SU-DHL-6 (cell line): ENCODE measurements at regions not wholly inside any gene's neighbourhood (a gene's known extent, or its start where the extent isn't known, plus 50 kb on each side); places are given as distances from the start of the nearest gene placed in this dataset.

Experiments
- H2AFZ ChIP-seq: fragments of 200-600 bp; sonication (generic); 2 replicates; pipeline ENCODE4 v1.6.1; 2014; ENCODE audit warnings: low read depth, mild to moderate bottlenecking, moderate library complexity, mixed read lengths, antibody characterized with exemption, low read length; ENCODE audit not compliant: severe bottlenecking
- H3F3A ChIP-seq: fragments of 200-600 bp; shearing (Covaris generic); 2 replicates; pipeline ENCODE4 v1.6.0; 2016; ENCODE audit warnings: antibody characterized with exemption, mild to moderate bottlenecking; ENCODE audit not compliant: insufficient read depth
- H3K27ac ChIP-seq: fragments of 200-600 bp; sonication (generic); 2 replicates; pipeline ENCODE4 v1.5.1; 2016; ENCODE audit warnings: low read depth, mild to moderate bottlenecking, low read length, moderate library complexity, mixed read lengths
- H3K27me3 ChIP-seq: fragments of 200-600 bp; sonication (generic), shearing (Covaris generic); 2 replicates; pipeline ENCODE4 v1.6.0; 2014; ENCODE audit warnings: mild to moderate bottlenecking, low read length
- H3K36me3 ChIP-seq: fragments of 200-600 bp; sonication (generic); 2 replicates; pipeline ENCODE4 v1.6.1; 2014; ENCODE audit warnings: mild to moderate bottlenecking, low read length, mixed read lengths
- H3K4me2 ChIP-seq: fragments of 300-600, 200-600 bp; shearing (Covaris generic), sonication (generic); 2 replicates; pipeline ENCODE4 v1.6.0; 2014; ENCODE audit warnings: low read length, low read depth, mild to moderate bottlenecking; ENCODE audit not compliant: poor library complexity, severe bottlenecking
- H3K4me3 ChIP-seq: fragments of 200-600 bp; sonication (generic); 2 replicates; pipeline ENCODE4 v1.5.1; 2014; ENCODE audit warnings: antibody characterized with exemption, low read length, mild to moderate bottlenecking, mixed read lengths; ENCODE audit not compliant: insufficient read depth, poor library complexity, severe bottlenecking
- H3K79me2 ChIP-seq: fragments of 200-600 bp; sonication (generic); 2 replicates; pipeline ENCODE4 v1.6.1; 2014; ENCODE audit warnings: mild to moderate bottlenecking, low read length, moderate library complexity; ENCODE audit not compliant: insufficient read depth
- H3K9ac ChIP-seq: fragments of 200-600 bp; sonication (generic); 2 replicates; pipeline ENCODE4 v1.7.0; 2014; ENCODE audit warnings: mild to moderate bottlenecking, low read length
- H3K9me2 ChIP-seq: fragments of 200-600 bp; sonication (generic); replicated peaks from 2 replicates; pipeline ENCODE4 v1.6.1; 2014; ENCODE audit warnings: low read length; ENCODE audit not compliant: insufficient read depth
- H3K9me3 ChIP-seq: fragments of 200-600 bp; sonication (generic); 2 replicates; pipeline ENCODE4 v1.6.1; 2014; ENCODE audit warnings: low read length, mixed read lengths; ENCODE audit not compliant: insufficient read depth
- H4K20me1 ChIP-seq: fragments of 200-600 bp; sonication (generic); 2 replicates; pipeline ENCODE4 v1.6.1; 2014; ENCODE audit warnings: low read depth, mild to moderate bottlenecking, antibody characterized with exemption, low read length, moderate library complexity, mixed read lengths
- CTCF ChIP-seq: fragments of 200-600 bp; sonication (generic); IDR thresholded peaks from one replicate; pipeline ENCODE4 v1.5.1; 2017; ENCODE audit warnings: antibody characterized with exemption, mild to moderate bottlenecking, low read length, moderate library complexity; ENCODE audit not compliant: insufficient read depth, poor library complexity, severe bottlenecking
- EZH2phosphoT487 ChIP-seq: fragments of 200-600 bp; sonication (generic), shearing (Covaris generic); conservative IDR thresholded peaks from 2 replicates; pipeline ENCODE4 v1.6.1; 2018; ENCODE audit warnings: mild to moderate bottlenecking, antibody characterized with exemption, low read length, moderate library complexity, mixed read lengths

DNA sequence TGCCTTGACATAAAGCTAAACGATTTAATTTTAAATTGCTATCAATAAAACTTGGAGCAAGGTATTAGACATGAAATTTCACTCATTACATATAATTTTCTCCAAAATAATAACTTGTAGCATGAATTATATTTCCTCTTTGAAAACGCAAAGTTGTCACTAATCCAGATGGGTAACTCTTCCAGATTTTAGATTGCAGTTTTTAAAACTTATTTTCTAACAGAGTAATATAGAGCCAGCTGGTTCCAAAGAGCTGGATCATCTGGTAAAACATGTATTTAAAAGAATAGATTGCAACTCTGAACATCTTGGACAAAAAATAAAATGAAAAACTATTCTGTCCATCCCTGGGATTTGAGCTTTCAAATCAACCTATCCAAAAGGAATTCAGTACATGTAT is 238.2 kb upstream of the INTU start:
- Histone ChIP-seq H3K36me3 (no peaks in the 10 kb centered on the region), H3K9me3 (no peaks in the 10 kb centered on the region), H3K9ac (no peak overlapping the region), H3K27ac (no peak overlapping the region), H3K4me2 (no peak overlapping the region), H3F3A (no peaks in the 10 kb centered on the region), H3K9me2 (no peaks in the 10 kb centered on the region), H3K27me3 (no peaks in the 10 kb centered on the region), H2AFZ (no peak overlapping the region), H3K4me3 (no peak overlapping the region), H4K20me1 (no peaks in the 10 kb centered on the region), H3K79me2 (no peaks in the 10 kb centered on the region)
- no peak for TF ChIP-seq EZH2phosphoT487
- TF ChIP-seq CTCF, result no peak

DNA sequence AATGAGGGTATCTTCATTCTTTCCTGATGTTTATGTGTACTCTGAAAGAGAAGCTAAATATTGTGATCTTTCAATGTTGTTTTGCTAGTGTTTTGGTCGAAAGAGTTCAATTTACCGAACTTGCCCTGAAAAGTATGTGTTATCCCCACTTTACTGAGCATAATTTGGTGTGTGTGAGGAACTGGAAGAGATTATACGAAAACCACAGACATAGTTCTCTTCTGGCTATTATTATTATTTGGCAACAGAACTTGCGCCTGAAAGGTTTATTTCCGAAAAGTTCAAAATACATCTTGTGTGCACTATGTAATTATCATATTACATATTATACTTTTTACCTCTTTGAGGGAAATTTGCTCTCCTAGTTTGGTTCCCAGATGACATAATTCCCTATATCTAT is 232.5 kb upstream of the INTU start:
- Histone ChIP-seq H3K36me3 (no peaks in the 10 kb centered on the region), H3K27ac (no peak overlapping the region), H2AFZ (no peak overlapping the region), H3K4me3 (no peak overlapping the region), H3K4me2 (no peak overlapping the region), H3K27me3 (no peaks in the 10 kb centered on the region), H3K79me2 (no peaks in the 10 kb centered on the region), H3F3A (no peaks in the 10 kb centered on the region), H3K9ac (no peak overlapping the region), H3K9me2 (no peaks in the 10 kb centered on the region), H3K9me3 (no peaks in the 10 kb centered on the region), H4K20me1 (no peaks in the 10 kb centered on the region)
- TF ChIP-seq CTCF (no peak), EZH2phosphoT487 (no peak)

GRCh38 chr4:127400731-127401346 is 231.9 kb upstream of the INTU start:
- Histone ChIP-seq H3K9ac (no peak overlapping the region), H3K9me3 (no peaks in the 10 kb centered on the region), H4K20me1 (no peaks in the 10 kb centered on the region), H3K4me3 (no peak overlapping the region), H3K36me3 (no peaks in the 10 kb centered on the region), H3K79me2 (no peaks in the 10 kb centered on the region), H3K4me2 (no peak overlapping the region), H3F3A (no peaks in the 10 kb centered on the region), H2AFZ (no peak overlapping the region), H3K27ac (no peak overlapping the region), H3K27me3 (no peaks in the 10 kb centered on the region), H3K9me2 (no peaks in the 10 kb centered on the region)
- TF ChIP-seq CTCF, result peak; percentile 16
- no peak for TF ChIP-seq EZH2phosphoT487
